ENCODE measurements at regions not wholly inside any gene's neighbourhood (a gene's known extent, or its start where the extent isn't known, plus 50 kb on each side); places are given as distances from the start of the nearest gene placed in this dataset.

- H3K36me3 ChIP-seq (ENCODE audit: insufficient read depth, low read length) = no peaks in the 10 kb centered on the region
- H3K27ac ChIP-seq (ENCODE audit: low read depth, low read length) = no peak overlapping the region
- no peaks in the 10 kb centered on the region for H3K9me3 ChIP-seq (ENCODE audit: low read depth, low read length)
- H3K4me2 ChIP-seq (ENCODE audit: insufficient read depth, low read length) = no peak overlapping the region
- H2AFZ ChIP-seq (ENCODE audit: low read length) = no peak overlapping the region
- H3K27me3 ChIP-seq (ENCODE audit: insufficient read depth, low read length) = peaks cover 8% of the 10 kb centered on the region
- H3K4me1 ChIP-seq (ENCODE audit: insufficient read depth, low read length) = no peaks in the 10 kb centered on the region
- no peak overlapping the region for H3K4me3 ChIP-seq (ENCODE audit: insufficient read depth, low read length)
- no peaks in the 10 kb centered on the region for H3K79me2 ChIP-seq (ENCODE audit: insufficient read depth, low read length)
- no peak for DNase-seq (ENCODE audit: insufficient read length, low spot score, missing footprints)
- H4K20me1 ChIP-seq (ENCODE audit: insufficient read depth, low read length) = no peaks in the 10 kb centered on the region
- TF ChIP-seq CTCF (IDR thresholded peaks at IDR 0.05; ENCODE audit: extremely low read depth, low read depth, low read length) = no peak
These were observed 175.4 kb downstream of the NRP2 start for GRCh38 chr2:205857520-205858237.

GRCh38 chr2:205852457-205852856 is 170.2 kb downstream of the NRP2 start:
- no peak for DNase-seq (ENCODE audit: insufficient read length, low spot score, missing footprints)
- Histone ChIP-seq H3K36me3 (ENCODE audit: insufficient read depth, low read length) (no peaks in the 10 kb centered on the region), H3K4me1 (ENCODE audit: insufficient read depth, low read length) (no peaks in the 10 kb centered on the region), H2AFZ (ENCODE audit: low read length) (no peak overlapping the region), H3K27me3 (ENCODE audit: insufficient read depth, low read length) (peaks cover 10% of the 10 kb centered on the region), H3K79me2 (ENCODE audit: insufficient read depth, low read length) (no peaks in the 10 kb centered on the region), H3K27ac (ENCODE audit: low read depth, low read length) (no peak overlapping the region), H3K4me3 (ENCODE audit: insufficient read depth, low read length) (no peak overlapping the region), H3K9me3 (ENCODE audit: low read depth, low read length) (no peaks in the 10 kb centered on the region), H4K20me1 (ENCODE audit: insufficient read depth, low read length) (no peaks in the 10 kb centered on the region), H3K4me2 (ENCODE audit: insufficient read depth, low read length) (no peak overlapping the region)
- no peak for TF ChIP-seq CTCF (IDR thresholded peaks at IDR 0.05; ENCODE audit: extremely low read depth, low read depth, low read length)

GRCh38 chr2:205850611-205851010 is 168.3 kb downstream of the NRP2 start:
- no peak overlapping the region for H2AFZ ChIP-seq (ENCODE audit: low read length)
- H3K4me1 ChIP-seq (ENCODE audit: insufficient read depth, low read length) = no peaks in the 10 kb centered on the region
- no peak for TF ChIP-seq CTCF (IDR thresholded peaks at IDR 0.05; ENCODE audit: extremely low read depth, low read depth, low read length)
- H3K27ac ChIP-seq (ENCODE audit: low read depth, low read length) = no peak overlapping the region
- H3K4me3 ChIP-seq (ENCODE audit: insufficient read depth, low read length) = no peak overlapping the region
- DNase-seq (ENCODE audit: insufficient read length, low spot score, missing footprints) = no peak
- no peaks in the 10 kb centered on the region for H3K79me2 ChIP-seq (ENCODE audit: insufficient read depth, low read length)
- no peaks in the 10 kb centered on the region for H3K9me3 ChIP-seq (ENCODE audit: low read depth, low read length)
- H4K20me1 ChIP-seq (ENCODE audit: insufficient read depth, low read length) = no peaks in the 10 kb centered on the region
- peaks cover 8% of the 10 kb centered on the region for H3K27me3 ChIP-seq (ENCODE audit: insufficient read depth, low read length)
- no peak overlapping the region for H3K4me2 ChIP-seq (ENCODE audit: insufficient read depth, low read length)
- H3K36me3 ChIP-seq (ENCODE audit: insufficient read depth, low read length) = no peaks in the 10 kb centered on the region

- no peaks in the 10 kb centered on the region for H3K79me2 ChIP-seq (ENCODE audit: insufficient read depth, low read length)
- H3K27ac ChIP-seq (ENCODE audit: low read depth, low read length) = no peak overlapping the region
- H2AFZ ChIP-seq (ENCODE audit: low read length) = no peak overlapping the region
- DNase-seq (ENCODE audit: insufficient read length, low spot score, missing footprints) = no peak
- no peaks in the 10 kb centered on the region for H4K20me1 ChIP-seq (ENCODE audit: insufficient read depth, low read length)
- TF ChIP-seq CTCF (IDR thresholded peaks at IDR 0.05; ENCODE audit: extremely low read depth, low read depth, low read length) = no peak
- no peaks in the 10 kb centered on the region for H3K36me3 ChIP-seq (ENCODE audit: insufficient read depth, low read length)
- H3K9me3 ChIP-seq (ENCODE audit: low read depth, low read length) = no peaks in the 10 kb centered on the region
- H3K4me2 ChIP-seq (ENCODE audit: insufficient read depth, low read length) = no peak overlapping the region
- H3K4me3 ChIP-seq (ENCODE audit: insufficient read depth, low read length) = no peak overlapping the region
- no peaks in the 10 kb centered on the region for H3K4me1 ChIP-seq (ENCODE audit: insufficient read depth, low read length)
- H3K27me3 ChIP-seq (ENCODE audit: insufficient read depth, low read length) = peaks cover 8% of the 10 kb centered on the region
These were observed 167.8 kb downstream of the NRP2 start for GRCh38 chr2:205850132-205850531.

Data from osteoblast (primary cell).